ENCODE measurements at regions not wholly inside any gene's neighbourhood (a gene's known extent, or its start where the extent isn't known, plus 50 kb on each side); places are given as distances from the start of the nearest gene placed in this dataset.

DNA sequence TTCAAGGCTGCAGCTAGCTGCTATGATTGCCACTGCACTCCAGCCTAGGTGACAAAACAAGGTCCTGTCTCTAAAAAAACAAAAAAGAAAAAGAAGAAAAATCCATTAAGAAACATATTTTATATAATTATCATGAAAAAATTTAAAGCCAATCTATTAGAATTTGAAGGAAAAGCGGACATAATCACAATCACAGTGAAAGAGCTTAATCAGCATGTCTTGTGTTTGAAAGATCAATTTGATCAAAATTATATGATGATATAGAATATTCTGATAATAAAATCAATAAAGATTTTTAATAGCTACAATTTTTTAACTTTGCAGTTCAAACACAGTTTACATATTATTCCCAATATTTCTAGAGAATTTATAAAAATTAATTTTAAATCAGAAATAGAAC lies 210.1 kb downstream of the MEX3B start:
- TF ChIP-seq, protein P1, sequence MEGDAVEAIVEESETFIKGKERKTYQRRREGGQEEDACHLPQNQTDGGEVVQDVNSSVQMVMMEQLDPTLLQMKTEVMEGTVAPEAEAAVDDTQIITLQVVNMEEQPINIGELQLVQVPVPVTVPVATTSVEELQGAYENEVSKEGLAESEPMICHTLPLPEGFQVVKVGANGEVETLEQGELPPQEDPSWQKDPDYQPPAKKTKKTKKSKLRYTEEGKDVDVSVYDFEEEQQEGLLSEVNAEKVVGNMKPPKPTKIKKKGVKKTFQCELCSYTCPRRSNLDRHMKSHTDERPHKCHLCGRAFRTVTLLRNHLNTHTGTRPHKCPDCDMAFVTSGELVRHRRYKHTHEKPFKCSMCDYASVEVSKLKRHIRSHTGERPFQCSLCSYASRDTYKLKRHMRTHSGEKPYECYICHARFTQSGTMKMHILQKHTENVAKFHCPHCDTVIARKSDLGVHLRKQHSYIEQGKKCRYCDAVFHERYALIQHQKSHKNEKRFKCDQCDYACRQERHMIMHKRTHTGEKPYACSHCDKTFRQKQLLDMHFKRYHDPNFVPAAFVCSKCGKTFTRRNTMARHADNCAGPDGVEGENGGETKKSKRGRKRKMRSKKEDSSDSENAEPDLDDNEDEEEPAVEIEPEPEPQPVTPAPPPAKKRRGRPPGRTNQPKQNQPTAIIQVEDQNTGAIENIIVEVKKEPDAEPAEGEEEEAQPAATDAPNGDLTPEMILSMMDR (IDR thresholded peaks at IDR 0.05): no peak
- TF ChIP-seq EP300 (IDR thresholded peaks at IDR 0.05): no peak
